Endothelial cell of umbilical vein (primary cell): ENCODE measurements at regions not wholly inside any gene's neighbourhood (a gene's known extent, or its start where the extent isn't known, plus 50 kb on each side); places are given as distances from the start of the nearest gene placed in this dataset.

ENCODE experiments used
- BruUV-seq: library from RNA; stranded (reverse); fragments of 400-500 nt; replicated peaks from 2 replicates; lab custom pipeline; 2021; lab: Mats Ljungman, UMichigan
- CTCF ChIA-PET: fragments of 300-600, 350-600 bp; sonication (Branson Sonifier 250); formaldehyde crosslinking; loops from one replicate; lab custom pipeline; 2021; ENCODE audit warnings: antibody characterized with exemption, inconsistent platforms; lab: Charles Lee
- POLR2A ChIA-PET: fragments of 300-600, 350-600 bp; sonication (Branson Sonifier 250); formaldehyde crosslinking; loops from one replicate; lab custom pipeline; 2021; ENCODE audit warnings: antibody characterized with exemption, inconsistent platforms; lab: Charles Lee
- DNase-seq: peaks from one replicate; pipeline ENCODE4 v3.0.0-alpha.2; 2011; ENCODE audit warnings: low read depth, low spot score
- FAIRE-seq: peaks from 2 replicates; lab custom pipeline; 2011; peaks lifted over from hg19 to GRCh38; lab: Jason Lieb, UNC
- H2AFZ ChIP-seq: 2 replicates; pipeline ENCODE4 v1.6.0; 2012; ENCODE audit warnings: low read depth, low read length, control low read depth, inconsistent platforms
- H3K27ac ChIP-seq: 2 replicates; pipeline ENCODE4 v1.5.1; 2011; ENCODE audit warnings: low read depth, mild to moderate bottlenecking, control low read depth, low read length, moderate library complexity; ENCODE audit not compliant: insufficient read depth
- H3K27me3 ChIP-seq, 2 experiments: 2 replicates each; pipeline versions ENCODE4 v1.6.0 to v1.6.1; 2011; ENCODE audit warnings: low read length in 2 of 2, mixed read lengths in 1 of 2; ENCODE audit not compliant: control insufficient read depth in 2 of 2, insufficient read depth in 2 of 2
- H3K36me3 ChIP-seq, 2 experiments: 2 replicates in 1 of 2; 3 replicates in 1 of 2; pipeline ENCODE4 v1.5.1; 2011; ENCODE audit warnings: low read length in 2 of 2, mild to moderate bottlenecking in 1 of 2, moderate library complexity in 1 of 2; ENCODE audit not compliant: control insufficient read depth in 2 of 2, insufficient read depth in 2 of 2; ENCODE audit errors: extremely low read depth in 1 of 2
- H3K4me1 ChIP-seq: 3 replicates; pipeline ENCODE4 v1.5.1; 2011; ENCODE audit warnings: mild to moderate bottlenecking, low read length; ENCODE audit not compliant: control insufficient read depth, insufficient read depth; ENCODE audit errors: extremely low read depth
- H3K4me2 ChIP-seq: 2 replicates; pipeline ENCODE4 v1.6.1; 2011; ENCODE audit warnings: low read length, control low read depth, mixed read lengths; ENCODE audit not compliant: insufficient read depth
- H3K4me3 ChIP-seq, 3 experiments: fragments of 200-600 bp in 1 of 3; sonication (generic), shearing (Covaris generic) in 1 of 3; replicated peaks in 1 of 3; 2 replicates each; pipeline ENCODE4 v1.5.1; 2011 to 2016; ENCODE audit warnings: control low read depth in 3 of 3, low read length in 3 of 3, mild to moderate bottlenecking in 2 of 3, inconsistent platforms in 1 of 3, low read depth in 1 of 3, moderate library complexity in 1 of 3; ENCODE audit not compliant: insufficient read depth in 1 of 3
- H3K79me2 ChIP-seq: 2 replicates; pipeline ENCODE4 v1.6.0; 2012; ENCODE audit warnings: low read length, inconsistent platforms; ENCODE audit not compliant: control insufficient read depth, insufficient read depth
- H3K9ac ChIP-seq: replicated peaks from 2 replicates; pipeline ENCODE3; 2011; ENCODE audit warnings: low read length, control low read depth; ENCODE audit not compliant: insufficient read depth; ENCODE audit errors: extremely low read depth
- H3K9me1 ChIP-seq: replicated peaks from 3 replicates; pipeline ENCODE4 v1.6.0; 2011; ENCODE audit warnings: mild to moderate bottlenecking, low read length; ENCODE audit not compliant: control insufficient read depth, insufficient read depth; ENCODE audit errors: extremely low read depth
- H3K9me3 ChIP-seq: replicated peaks from 2 replicates; pipeline ENCODE4 v1.5.1; 2012; ENCODE audit warnings: low read length, inconsistent platforms; ENCODE audit not compliant: control insufficient read depth, insufficient read depth
- H4K20me1 ChIP-seq: replicated peaks from 2 replicates; pipeline ENCODE3; 2011; ENCODE audit warnings: mild to moderate bottlenecking, low read length; ENCODE audit not compliant: control insufficient read depth, insufficient read depth; ENCODE audit errors: extremely low read depth
- EZH2 ChIP-seq: IDR thresholded peaks from 2 replicates; pipeline ENCODE4 v1.6.1; 2012; ENCODE audit warnings: borderline replicate concordance, low read depth, mild to moderate bottlenecking, moderate library complexity, low read length, inconsistent platforms; ENCODE audit not compliant: severe bottlenecking
- FOS ChIP-seq: IDR thresholded peaks from 2 replicates; pipeline ENCODE4 v1.6.1; 2011; ENCODE audit warnings: mild to moderate bottlenecking, low read length, moderate library complexity, borderline replicate concordance; ENCODE audit not compliant: insufficient read depth
- GATA2 ChIP-seq: IDR thresholded peaks from 2 replicates; pipeline ENCODE4 v1.7.0; 2011; ENCODE audit warnings: low read depth, mild to moderate bottlenecking, moderate library complexity, mixed read lengths, low read length; ENCODE audit not compliant: insufficient read length, insufficient read depth
- JUN ChIP-seq: IDR thresholded peaks from 2 replicates; pipeline ENCODE4 v1.6.1; 2011; ENCODE audit warnings: borderline replicate concordance, low read depth; ENCODE audit not compliant: insufficient read length, insufficient read depth
- MYC ChIP-seq: IDR thresholded peaks from one replicate; pipeline ENCODE4 v1.6.1; 2011; ENCODE audit warnings: mild to moderate bottlenecking, low read depth, low read length
- POLR2A ChIP-seq: IDR thresholded peaks from 2 replicates; pipeline ENCODE4 v1.6.1; 2012; ENCODE audit warnings: low read depth, mild to moderate bottlenecking, control low read depth, low read length
- POLR2AphosphoS5 ChIP-seq: IDR thresholded peaks from 2 replicates; pipeline ENCODE4 v1.6.1; 2012; ENCODE audit warnings: low read depth, mild to moderate bottlenecking, control low read depth, low read length, moderate library complexity; ENCODE audit not compliant: insufficient read depth
- dilution Hi-C: fragments of 300-500 bp; cut with MboI; formaldehyde crosslinking; loops from one replicate; pipeline ENCODE4 v1.15.0; 2019; ENCODE audit warnings: low sequenced_read_pairs; ENCODE audit not compliant: extremely low pct_ligation_motif_present
- intact Hi-C: fragments of 100-400 bp; cut with micrococcal nuclease; formaldehyde crosslinking; loops from one replicate; pipeline ENCODE4 v1.10.0; 2022
- TF ChIP-seq, protein P1 (sequence below), 2 donors: IDR thresholded peaks; 1 replicate in 1 of 2; 2 replicates in 1 of 2; pipeline ENCODE4 v1.5.1; 2011; ENCODE audit warnings: low read length in 2 of 2, mild to moderate bottlenecking in 2 of 2, moderate library complexity in 2 of 2, control low read depth in 1 of 2, inconsistent platforms in 1 of 2, low read depth in 1 of 2; ENCODE audit not compliant: insufficient read depth in 1 of 2; ENCODE audit errors: extremely low read depth in 1 of 2
- TF ChIP-seq, protein P2 (sequence below): IDR thresholded peaks from 2 replicates; pipeline ENCODE4 v1.6.1; 2011; ENCODE audit not compliant: insufficient read depth, insufficient read length

DNA sequence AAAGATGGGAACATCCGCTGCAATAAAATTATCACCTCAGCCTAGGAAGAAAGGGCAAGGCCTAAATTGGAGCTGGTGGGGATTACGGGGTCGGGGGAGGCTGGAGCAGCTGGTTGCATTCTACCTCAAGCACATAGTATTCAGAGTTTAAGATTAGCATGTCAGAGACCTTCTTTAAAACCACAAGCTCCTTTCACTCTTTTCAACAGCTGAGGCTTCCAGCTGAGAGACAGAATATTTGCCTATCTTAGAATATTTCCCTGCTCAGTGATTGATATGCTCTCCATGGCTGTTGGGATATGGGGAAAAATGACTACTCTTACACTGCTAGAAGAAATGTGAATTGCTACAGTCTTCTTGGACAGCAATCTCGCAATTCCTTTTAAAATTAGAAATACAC is 248.6 kb downstream of the TBX15 start:
- intact Hi-C loops (no loop called here), dilution Hi-C loops (no loop called here)
- H3K9me3 ChIP-seq: peaks cover 1% of the 10 kb centered on the region
- no peak overlapping the region for H3K4me2 ChIP-seq
- no peak overlapping the region for H3K27ac ChIP-seq
- TF ChIP-seq MYC (no peak), JUN (no peak), POLR2AphosphoS5 (no peak), EZH2 (no peak), FOS (no peak), POLR2A (no peak), GATA2 (no peak)
- TF ChIP-seq, protein P1, sequence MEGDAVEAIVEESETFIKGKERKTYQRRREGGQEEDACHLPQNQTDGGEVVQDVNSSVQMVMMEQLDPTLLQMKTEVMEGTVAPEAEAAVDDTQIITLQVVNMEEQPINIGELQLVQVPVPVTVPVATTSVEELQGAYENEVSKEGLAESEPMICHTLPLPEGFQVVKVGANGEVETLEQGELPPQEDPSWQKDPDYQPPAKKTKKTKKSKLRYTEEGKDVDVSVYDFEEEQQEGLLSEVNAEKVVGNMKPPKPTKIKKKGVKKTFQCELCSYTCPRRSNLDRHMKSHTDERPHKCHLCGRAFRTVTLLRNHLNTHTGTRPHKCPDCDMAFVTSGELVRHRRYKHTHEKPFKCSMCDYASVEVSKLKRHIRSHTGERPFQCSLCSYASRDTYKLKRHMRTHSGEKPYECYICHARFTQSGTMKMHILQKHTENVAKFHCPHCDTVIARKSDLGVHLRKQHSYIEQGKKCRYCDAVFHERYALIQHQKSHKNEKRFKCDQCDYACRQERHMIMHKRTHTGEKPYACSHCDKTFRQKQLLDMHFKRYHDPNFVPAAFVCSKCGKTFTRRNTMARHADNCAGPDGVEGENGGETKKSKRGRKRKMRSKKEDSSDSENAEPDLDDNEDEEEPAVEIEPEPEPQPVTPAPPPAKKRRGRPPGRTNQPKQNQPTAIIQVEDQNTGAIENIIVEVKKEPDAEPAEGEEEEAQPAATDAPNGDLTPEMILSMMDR (IDR thresholded peaks at IDR 0.05; ENCODE audit: extremely low read depth in 1 of 2, insufficient read depth in 1 of 2, low read depth in 1 of 2, low read length in 2 of 2): no peak
- TF ChIP-seq, protein P2, sequence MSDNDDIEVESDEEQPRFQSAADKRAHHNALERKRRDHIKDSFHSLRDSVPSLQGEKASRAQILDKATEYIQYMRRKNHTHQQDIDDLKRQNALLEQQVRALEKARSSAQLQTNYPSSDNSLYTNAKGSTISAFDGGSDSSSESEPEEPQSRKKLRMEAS: no peak
- BruUV-seq: no TSS peak
- H3K4me1 ChIP-seq: no peaks in the 10 kb centered on the region
- no peaks in the 10 kb centered on the region for H3K79me2 ChIP-seq
- H3K9me1 ChIP-seq: no peaks in the 10 kb centered on the region
- no peak overlapping the region for H3K4me3 ChIP-seq
- H3K9ac ChIP-seq: no peak overlapping the region
- no peak overlapping the region for H2AFZ ChIP-seq
- no peaks in the 10 kb centered on the region for H3K36me3 ChIP-seq
- FAIRE-seq (no peak), DNase-seq (no peak)
- ChIA-PET CTCF (no interaction called here), POLR2A (no interaction called here)
- H3K27me3 ChIP-seq: no peaks in the 10 kb centered on the region
- no peaks in the 10 kb centered on the region for H4K20me1 ChIP-seq
